Amniotic epithelial cell (primary cell): ENCODE measurements at regions not wholly inside any gene's neighbourhood (a gene's known extent, or its start where the extent isn't known, plus 50 kb on each side); places are given as distances from the start of the nearest gene placed in this dataset.
"Not testable (repeated sequence)": the region's sequence is repeated elsewhere in the genome, so short reads cannot be mapped to it uniquely, and the experiment has no call there.

ENCODE experiments used
- DNase-seq: peaks from one replicate; pipeline ENCODE4 v3.0.0-alpha.2; 2010; ENCODE audit warnings: low read depth

DNA sequence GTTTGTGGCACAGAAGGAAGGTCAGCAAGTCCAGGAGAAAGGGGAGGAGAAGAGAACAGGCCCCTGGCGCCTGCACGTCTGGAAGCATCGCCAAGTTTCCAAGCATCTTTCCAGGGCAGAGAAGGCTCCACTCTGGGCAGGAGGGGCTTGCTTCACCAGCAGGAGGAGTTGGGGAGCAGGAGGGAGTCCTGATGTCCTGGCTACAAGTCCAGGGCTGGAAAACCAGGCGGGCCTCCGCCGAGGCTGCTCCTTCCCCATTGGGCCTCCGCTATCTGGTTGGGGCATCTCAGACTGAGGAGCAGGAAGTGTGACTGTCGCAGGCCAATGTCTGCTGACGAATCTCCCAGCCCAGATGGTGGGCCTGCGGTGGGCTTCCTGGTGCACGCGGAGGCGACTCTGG is 421.9 kb downstream of the PREX1 start:
- DNase-seq, result no peak

DNA sequence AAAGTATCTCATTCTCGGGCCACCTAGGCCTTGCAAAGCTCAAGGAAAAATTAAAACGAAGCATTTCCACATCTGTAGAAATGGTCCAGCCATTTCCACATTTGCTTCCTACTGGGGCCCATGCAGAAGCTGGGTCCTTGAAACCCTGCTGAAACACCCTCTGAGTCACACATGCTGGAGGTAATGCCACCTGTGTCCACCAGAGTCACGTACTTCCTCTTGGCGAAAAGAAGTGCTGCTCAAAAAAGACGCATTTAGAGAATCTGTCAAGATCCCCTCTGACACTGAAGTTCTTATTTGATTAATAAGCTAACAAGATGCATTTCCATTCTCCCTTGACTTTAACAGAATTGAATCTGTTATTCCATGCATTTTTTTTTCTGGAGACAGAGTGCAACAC is 423.2 kb downstream of the PREX1 start:
- DNase-seq, result no peak

DNA sequence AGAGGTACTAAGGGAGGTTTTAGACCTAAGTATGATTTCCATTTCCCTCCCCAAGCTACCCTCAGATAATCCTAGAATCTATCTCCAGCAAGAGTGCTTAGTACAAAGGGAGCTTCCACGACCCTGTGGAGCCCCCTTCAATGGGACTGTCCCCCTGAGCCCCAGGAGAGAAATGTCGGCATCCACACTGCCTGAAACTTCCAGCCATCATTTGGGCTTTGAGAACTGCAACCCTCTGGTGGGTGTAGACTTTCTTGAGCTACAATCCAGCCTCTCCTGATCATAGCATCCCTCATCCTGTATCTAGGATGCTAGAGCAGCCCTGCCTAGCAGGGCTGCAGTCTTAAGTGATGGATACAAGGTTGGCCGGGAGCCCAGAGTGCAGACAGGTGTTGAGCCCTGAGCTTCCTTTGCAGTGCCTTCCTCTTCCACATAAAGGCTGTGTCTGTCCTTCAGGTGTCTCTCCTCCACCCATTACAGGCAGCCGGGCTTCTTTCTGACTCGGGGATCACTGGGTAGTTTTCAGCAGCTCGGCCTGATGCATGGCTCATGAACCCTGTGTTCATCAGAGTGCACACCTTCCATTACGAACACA is 424.5 kb downstream of the PREX1 start:
- DNase-seq, result no peak

DNA sequence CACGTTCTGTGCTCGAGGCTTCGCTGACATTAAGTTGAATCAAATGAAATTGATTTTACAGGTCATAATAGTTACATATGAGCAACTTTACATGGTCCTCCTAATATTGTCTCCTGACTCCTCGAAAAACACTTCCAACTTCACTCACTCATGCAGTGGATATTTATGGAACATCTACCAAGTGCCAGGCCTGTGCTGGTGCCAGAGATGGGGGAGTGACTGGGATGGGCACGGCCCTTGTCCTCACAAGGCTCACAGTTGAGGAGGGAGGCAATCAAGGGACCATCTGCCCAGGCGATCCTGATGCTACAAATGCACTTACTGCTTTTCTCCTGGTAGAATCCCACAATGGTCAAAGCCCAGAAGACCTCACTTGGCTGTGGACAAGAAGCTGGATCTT is 426.4 kb downstream of the PREX1 start:
- no peak for DNase-seq

DNA sequence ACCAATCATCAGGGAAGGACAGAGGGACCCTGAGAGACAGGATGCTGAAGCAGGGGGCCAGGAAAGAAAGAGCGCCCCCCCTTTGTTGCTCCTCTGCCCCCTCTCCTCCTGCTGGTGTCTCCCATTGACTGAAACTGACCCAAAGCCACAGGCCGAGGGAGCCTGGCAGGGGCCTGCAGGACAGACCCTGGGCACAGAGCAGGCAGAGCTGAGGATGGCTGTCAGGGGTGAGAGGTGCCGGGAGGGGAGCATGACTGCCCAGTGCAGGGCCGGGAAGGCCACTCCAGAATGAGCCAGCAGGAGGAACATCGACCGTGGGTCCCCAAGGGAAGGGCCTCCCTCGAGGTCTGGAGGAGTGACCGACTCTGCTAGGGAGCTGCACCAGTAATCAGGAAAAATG is 427.8 kb downstream of the PREX1 start:
- DNase-seq, result no peak

DNA sequence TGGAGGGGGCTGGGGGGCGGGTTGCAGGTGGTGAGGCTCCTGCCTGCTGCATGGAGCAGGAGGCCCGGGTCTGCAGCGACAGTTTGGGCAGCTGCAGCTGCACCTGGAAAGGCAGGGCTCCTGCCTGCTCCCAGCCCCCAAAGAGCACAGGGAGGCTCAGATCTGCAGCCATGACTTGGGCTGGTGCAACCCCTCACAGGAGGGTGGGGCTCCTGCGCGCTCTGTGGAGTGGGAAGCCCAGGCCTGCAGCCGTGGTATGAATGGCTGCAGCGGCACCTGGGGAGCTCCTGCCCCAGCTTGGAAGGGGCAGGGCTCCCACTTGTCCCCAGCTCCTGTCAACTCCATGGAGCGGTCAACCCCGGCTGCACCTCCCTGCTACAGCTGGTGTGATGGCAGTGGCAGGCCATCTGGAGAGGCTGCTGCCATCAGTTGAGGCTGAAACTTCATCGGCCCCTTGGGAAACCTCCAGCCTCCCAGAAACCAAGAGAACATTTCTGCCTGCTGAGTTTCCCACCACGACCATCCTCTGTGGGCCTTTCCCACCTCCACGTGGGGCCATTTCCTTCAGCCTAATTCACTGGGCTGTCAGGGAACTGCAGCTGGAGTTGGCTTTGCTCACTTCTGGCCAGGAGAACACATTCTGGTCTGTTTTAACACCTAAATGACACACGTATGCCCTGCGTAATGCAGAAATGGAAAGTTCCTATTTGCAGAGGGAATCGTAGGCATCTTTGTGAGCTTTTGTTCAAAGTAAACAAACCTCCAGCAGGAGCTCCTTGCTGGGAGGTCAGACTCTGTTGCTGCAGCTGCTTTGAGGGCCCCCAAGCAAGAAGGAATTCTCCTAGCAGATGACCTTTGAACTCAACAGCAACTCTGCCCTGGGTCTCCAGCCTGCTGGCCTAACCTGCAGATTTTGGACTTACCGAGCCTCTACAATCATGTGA is 429.0 kb downstream of the PREX1 start:
- no peak for DNase-seq

DNA sequence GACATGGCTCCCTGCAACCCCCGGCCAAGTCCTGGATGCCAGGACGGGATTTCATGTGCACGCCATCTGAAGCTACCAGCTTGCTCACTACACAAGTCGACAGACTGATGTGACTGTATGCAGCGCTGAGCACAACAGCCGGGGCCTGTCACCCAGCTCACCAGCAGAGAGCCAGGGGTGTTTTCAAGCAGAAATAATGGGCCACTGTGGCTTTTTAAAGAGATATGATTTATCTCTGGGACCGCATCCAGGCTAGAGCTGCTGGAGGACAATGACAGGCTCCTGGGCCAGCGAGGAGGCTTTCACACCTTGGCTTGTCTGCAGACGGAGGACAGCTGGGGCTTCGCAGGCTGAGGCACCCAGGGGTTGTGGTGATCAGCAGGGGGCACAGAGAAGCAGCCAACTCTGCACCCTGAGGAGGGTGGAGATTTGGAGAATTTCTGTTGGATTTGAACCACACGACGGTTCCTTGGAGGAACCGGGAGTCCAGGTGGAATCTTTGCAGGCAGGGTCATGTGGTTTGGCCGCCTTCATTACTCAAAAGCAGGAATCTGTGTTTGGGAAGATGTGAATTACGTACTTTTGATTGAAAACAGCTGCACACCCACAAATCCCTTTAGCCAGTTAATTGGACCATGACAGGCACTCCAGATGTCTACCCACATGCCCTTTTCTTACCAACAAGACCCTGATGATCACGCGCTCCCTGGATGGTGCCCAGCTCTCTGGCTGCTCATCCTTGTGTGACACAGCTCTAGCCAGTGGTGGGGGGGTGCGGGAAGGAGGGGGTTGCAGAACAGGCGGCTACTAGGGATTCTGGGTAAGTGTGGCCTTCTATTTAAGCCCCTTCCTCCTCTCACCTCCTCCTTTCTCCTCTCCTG is 430.6 kb downstream of the PREX1 start:
- not testable (repeated sequence) for DNase-seq

DNA sequence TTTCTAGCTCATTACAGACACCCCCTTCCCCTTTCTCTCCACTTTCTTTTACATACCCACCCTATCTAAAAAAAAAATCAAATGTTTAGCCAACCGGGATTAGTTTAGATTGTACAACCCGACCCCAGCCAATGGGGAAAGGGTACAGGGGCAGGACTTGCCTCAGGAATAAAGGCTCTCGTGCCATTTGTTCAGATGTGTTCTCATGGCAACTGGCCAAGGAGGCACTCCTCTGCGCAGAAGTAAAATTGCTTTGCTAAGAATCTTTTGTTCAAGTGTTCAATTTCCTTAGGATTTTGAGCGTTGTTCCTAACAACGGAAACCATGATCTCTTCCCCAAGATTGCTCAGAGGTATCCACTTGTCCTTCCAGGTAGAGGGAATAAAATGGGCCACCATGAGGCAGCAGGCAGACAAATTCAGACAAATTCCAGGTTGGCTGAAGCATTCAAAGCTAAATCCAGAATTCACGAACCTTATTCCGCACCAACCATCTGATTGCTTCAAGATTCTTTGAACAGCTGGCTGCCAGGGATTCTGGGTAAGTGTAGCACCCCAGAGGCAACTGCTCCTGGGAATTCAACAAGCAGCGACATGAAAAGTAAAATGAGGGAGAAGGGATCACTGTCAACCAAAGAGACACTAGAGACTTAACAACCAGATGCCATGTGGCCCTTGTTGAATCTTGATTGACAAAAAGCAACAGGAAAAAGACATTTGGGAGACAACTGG is 431.8 kb downstream of the PREX1 start:
- no peak for DNase-seq

DNA sequence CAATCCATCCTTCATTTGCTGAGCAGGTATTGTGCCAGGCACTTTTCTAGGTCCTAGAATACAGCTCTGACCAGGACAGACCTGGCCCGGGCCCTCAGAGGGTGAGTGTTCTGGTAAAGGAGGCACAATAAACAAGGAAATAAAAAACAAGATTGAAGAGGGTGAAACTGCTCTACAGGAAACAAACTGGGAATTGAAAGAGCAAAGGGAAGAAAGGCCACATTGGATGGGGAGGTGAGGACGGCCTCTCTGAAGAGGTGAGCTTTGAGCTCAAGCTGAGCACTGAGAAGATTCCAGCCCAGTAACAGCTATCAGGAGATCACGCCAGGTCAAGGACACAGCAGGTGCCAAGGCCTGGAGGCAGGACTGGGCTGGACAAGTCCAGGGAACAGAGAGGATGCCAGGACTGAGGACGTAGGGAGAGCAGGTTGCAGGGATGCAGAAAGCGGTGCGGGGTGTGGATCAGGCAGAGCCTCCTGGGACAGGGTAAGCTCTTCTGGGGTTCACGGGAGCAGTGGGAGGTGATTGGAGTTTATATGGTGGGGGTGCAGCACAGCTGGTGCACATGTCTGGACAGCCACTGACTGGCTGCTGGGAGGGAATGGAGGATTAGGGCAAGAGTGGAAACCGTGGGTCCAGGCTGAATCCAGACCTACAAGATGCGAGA is 433.3 kb downstream of the PREX1 start:
- no peak for DNase-seq

DNA sequence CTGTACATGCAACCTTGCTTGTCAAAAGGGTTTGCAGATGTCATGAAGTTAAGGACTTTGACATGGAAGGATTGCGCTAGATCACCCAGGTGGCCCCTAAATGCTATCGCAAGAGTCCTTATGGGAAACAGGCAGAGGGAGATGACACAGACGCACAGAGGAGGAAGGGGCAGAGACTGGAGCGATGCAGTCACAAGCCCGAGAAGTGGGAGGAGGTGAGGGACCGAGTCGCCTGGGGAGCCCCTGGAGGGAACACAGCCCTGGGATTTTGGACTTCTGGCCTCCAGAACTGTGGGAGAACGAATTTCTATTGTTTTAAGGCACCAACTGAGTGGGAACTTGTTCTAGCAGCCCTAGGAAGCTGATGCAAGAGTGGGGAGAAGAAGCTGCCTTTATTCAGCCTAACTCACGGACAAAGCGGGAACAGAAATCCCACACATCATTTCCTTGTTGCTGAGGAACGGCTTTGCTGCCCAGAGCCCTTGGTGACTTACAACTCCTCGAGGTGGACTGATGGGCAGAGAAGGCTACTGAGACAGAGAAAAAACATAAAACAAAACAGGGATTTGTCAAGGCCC is 434.0 kb downstream of the PREX1 start:
- no peak for DNase-seq

DNA sequence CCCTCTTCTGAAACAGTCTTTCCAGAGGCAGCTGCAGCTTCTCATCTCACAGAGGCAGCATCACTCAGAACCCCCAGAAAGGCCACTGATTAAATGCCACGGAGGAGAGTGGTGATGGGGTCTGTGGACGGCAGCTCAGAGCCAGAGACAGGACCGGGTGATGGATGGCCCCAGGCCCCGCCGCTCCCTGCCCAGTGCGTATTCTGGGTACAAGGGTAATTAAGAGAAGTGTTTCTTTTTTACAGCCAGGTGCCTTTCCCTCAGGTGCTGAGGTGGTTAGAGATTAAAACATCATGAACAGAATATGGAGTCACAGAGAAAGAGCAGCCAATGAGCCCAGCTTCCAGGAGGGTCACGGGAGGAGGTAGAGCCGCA is 434.5 kb downstream of the PREX1 start:
- DNase-seq, result no peak

DNA sequence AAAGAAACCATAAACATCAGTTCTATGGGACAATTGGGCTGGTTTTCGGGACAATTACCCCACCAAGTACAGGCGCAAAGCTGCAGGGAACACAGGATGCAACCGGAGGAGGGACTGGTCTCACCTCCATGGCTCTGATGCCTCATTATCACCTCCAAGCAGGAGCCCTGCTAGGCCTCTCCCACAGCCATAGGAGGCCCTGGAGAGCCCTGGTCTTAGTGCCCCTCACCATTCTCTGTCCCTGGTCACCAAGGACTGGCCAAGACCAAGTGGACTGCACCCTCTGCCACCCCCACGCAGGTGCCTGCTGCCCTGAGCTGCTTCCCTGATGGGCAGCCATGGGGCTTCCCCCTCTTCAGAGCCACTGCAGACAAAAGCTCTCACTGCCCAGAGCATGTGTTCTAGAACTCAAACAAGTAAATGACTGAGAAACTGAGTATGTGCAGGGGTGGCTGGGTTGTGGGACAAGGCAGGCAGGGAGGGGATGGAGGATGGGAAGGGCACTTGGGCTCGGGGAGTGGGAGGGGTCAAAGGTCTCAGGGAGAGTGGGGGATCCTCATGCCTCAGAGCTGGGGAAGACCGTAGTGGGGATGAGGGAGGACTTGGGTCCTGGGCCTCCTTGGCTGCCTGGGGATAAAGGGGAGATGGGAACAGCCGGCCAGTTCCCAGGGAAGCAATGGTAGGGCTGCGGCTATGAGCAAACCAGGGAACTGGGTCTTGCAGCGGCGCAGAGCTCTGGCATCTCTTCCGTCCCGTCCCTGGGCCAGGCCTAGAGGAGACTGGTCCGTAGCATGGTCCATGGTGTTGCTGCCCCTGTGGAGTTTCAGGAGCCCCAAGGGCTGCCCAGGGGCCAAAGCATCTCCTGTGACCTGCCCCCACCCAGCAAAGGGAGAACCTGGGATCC is 435.1 kb downstream of the PREX1 start:
- no peak for DNase-seq

DNA sequence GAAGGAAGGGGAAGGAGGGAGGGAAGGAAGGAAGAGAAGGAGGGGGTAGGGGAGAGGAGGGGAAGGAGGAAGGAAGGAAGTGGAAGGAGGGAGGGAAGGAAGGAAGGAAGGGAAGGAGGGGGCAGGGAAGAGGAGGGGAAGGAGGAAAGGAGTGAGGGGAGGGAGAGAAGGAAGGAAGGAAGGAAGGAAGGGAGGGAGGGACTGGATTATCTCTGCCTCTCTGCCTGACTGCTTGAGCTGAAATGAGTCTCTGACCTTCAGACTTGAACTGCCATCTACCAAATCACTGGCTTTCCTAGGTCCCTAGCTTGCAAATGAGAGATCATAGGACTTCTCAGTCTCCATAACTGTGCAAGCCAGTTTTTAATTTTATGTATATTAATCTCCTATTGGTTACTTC is 436.8 kb downstream of the PREX1 start:
- DNase-seq, result no peak

DNA sequence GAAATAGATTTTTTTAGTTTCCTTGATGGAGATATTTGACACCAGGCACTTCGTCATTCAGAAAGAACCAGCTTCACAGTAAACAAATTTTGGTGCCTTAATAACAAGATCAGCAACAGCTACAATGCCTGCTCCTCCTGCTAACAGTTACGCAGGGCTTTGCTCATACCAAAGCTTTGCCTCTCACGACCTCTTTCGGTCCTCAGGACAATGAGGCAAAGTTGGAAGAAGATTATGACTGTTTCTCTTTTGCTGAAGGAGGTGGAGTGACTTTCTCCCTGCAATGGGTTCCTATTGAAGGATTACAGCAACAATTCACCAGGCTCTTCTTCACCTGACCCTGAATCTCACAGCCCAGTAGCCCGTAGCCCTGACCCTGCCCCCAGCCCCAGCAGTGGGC is 440.1 kb downstream of the PREX1 start:
- no peak for DNase-seq

DNA sequence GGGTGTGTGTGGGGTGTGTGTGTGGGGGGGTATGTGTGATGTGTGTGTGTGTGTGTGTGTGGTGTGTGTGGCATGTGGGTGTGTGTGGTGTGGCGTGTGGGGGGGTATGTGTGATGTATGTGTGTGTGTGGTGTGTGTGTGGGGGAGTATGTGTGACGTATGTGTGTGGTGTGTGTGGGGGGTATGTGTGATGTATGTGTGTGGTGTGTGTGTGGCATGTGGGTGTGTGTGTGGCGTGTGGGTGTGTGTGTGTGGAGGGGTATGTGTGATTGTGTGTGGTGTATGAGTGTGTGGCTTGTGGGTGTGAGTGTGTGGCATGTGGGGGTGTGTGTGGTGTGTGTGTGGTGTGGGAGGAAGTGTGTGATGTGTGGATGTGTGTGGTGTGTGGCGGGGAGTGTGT is 442.3 kb downstream of the PREX1 start:
- DNase-seq, result no peak

DNA sequence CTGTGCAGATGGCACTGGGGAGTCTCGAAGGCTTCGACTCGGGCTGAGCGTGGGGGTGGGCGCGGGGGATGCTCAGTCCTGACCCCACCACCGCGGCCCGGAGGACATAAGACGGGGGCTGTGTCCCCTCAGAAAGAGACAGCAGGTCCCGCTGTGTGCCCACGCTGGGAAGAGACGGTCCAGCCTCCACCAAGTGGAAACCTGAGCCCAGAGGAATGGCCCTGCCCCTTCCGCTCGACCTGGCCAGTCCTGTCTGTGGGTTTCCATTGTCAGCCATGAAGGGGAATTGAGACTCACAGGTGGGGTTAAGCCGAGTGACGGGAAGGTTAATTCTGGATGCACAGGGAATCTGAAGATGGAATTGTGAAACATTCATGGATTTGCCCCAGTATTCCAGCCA is 442.7 kb downstream of the PREX1 start:
- DNase-seq, result no peak

DNA sequence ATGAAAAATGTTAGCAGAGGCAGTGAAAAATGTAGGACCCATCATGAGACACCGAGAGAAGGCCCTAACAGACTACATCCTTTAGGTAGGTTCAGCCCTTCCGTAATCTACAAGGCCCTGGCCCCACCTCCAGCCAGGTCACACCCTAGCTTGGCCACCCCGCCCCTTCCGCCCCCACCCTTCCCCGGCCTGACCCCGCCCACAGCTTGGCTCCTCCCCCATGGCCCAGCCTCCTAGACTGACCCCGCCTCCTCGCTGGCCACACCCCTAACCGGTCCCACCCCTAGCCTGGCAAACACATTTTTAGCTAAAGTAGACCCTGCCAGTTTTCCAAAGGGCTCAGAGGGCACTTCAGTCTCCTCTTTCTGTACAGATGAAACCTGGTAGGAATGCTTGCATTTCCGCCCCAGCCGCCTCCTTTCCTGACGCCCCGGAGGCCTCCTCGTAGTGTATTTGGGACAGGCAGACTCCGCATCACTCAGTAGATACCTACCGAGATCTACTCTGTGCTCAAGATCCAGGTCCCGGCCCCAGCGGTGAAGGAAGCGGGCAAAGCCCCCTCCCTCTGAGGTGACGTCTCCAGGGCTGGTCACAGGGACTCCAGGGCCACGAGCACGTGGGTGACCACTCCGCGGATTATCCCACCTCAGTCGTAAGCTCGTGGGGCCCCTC is 443.5 kb downstream of the PREX1 start:
- DNase-seq, result no peak

DNA sequence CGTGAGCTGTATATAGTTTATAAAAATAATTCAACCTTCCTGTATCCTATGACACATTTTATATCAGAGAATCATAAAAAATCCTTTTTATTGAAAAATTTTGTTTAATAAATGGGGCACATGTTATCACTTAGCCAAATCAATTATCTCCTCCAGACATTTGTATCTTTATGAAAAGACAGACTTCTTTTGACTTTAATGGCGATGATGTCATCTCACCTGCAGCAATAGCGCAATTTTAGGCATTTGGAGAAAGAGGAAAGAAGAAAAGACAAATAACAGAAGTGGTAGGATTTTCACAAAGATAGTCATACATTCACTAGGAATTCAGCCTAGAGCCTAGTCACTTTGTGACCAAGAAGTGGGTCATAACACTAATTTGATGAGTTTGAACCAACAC is 444.5 kb downstream of the PREX1 start:
- DNase-seq, result no peak

DNA sequence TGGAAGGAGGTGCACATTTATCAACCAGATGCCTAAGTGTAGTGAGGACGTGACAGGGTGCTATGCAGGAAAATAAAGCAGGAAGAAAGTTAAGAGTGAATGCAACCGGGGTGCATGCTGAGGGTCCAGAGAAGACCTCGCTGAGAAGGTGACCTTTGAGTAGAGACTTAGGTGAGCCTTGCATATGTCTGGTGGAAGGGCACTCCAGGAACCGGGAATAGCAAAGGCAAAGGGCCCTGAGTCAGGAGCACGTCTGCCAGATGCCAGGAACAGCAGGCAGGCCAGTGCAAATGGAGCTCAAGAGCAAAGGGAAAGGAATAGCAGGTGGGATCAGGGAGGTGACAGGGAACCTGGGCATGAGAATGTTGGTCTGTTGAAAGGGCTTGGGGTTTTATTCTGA is 445.5 kb downstream of the PREX1 start:
- no peak for DNase-seq
